ENCODE measurements at regions not wholly inside any gene's neighbourhood (a gene's known extent, or its start where the extent isn't known, plus 50 kb on each side); places are given as distances from the start of the nearest gene placed in this dataset.

DNA sequence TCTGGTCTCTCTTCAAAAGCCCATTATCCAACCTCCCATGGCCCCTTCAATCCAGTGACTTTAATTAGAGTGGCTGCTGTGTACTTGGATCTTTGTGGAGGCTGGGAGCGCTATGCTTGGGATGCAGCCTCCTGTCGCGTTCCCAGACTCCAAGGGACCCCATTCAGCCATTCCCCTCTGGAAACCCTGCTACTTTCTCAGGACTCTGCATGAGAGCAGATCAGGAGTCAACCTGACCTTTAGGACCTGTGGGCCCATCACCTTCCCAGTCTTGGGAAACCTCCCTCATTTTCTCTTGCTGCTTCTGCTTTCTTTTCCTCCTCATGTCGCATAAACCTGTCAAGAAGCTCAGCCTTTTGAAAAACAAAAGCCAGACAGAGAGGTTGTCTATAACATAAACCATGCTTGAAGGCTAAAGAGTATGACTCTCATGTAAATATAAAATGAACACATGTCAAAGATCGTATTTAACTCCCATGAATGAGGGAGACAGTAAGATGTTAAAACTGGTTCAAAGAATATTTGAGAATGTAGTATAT, 143.1 kb upstream of the PELI1 start:
- no peak for DNase-seq

DNA sequence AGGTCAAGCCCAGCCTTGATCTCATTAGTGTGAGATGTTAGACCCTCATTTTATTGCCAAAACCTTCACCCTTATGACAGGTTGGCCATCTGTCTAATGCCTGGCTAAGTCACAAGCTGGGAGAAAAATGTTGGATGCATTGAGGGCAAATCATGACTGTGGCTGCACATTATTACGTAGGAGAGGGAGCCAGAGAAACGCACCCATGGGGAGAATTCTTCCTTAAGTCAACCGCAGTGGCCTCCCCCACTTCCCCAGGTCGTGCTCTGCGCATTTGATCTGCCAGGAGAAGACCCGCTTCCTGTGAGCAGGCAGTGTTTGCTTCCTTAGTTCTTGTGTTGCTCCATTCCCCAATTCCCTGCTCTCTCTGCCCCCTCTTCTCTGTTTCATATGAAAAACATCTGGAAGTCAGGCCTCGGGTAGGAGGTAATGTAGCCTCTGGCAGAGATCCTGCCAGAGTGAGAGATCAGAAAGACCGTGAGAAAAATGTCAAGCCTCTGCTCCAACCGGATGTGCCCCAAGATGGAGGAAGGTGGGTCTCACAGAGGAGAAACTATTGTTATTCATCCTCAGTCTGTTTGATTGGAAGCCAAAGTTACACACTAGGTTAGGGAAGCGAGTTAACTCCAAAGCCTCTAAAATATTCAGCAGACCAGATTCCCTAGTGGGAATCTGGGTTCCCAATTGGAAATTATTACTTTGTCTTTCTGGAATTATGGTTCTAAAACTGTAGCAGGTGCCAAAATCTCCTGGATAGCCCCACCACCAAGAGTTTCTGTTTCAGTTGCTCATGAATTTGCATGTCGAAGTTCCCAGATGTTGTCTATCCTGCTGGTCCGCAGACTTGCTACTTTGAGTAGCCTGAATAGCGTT, 144.3 kb upstream of the PELI1 start:
- DNase-seq = no peak

DNA sequence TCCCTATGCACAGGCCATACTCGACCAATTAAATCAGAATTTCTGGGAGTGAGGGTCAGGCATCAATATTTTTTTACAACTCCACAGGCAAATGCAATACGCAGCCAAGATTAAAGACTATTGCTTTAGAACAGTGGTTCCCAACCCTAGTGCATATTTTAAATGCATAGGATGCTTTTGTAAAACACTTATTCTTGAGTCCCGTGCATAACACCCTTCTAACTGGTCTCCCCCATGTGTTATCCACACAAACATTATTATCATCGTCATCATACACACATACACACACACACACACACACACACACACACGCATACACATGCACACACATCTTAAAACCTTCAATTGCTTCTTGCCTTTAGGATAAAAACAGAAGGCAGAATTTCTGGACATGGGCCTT, 145.0 kb upstream of the PELI1 start:
- DNase-seq = no peak

- no peak for DNase-seq
These were observed 145.5 kb upstream of the PELI1 start for GRCh38 chr2:64289737-64290136.

- no peak for DNase-seq
These were observed 147.0 kb upstream of the PELI1 start for GRCh38 chr2:64291181-64291580.

- no peak for DNase-seq
These were observed 151.3 kb upstream of the PELI1 start for GRCh38 chr2:64295326-64296139.

DNA sequence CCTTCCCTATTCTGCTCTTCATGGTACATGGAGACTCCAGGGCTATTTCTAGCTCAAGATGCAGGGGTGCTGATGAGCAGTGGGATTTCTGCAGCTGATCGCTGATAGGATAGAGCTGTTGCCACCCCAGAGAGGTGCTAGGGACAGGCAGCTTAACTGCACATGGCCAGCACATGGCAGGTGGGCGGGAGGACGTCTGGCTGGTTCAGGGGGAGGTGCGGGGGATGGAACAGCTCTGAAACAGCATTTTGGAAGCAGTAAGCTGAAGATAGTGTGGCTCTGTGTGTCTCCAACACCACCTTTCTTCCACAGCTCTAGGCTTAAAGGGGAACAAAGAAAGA, 151.9 kb upstream of the PELI1 start:
- DNase-seq = no peak

DNA sequence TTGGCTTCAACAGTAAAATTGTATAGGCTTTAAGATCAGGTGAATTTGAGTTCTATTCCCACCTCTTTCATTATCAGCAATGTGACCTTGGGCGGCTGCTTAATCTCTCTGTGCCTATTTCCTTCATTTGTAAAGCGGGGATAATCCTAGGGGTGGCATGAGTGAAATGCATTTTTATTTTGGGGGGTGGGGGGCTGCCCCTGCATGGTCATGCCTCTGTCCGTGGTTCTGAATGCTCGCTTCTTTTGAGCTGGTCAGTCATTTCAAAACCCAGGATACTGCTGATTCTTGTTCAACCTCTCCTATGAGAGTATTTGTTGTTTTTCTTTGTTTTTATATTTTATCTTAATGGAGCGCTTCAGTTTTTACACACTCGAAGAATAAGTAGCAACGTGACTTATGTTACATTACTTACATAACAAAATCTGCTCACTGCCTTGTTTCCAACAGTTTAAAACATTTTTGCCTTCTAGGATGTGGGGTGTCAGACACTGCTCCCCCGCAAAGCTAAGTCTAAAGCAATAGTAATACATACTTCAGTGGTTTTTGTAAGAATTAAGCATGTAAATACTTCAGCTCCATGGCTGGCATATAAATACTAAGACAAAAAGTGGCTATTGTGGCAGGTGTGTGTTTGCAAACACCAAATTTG, 152.6 kb upstream of the PELI1 start:
- DNase-seq = no peak

GRCh38 chr2:64298161-64298560, 153.9 kb upstream of the PELI1 start:
- no peak for DNase-seq

DNA sequence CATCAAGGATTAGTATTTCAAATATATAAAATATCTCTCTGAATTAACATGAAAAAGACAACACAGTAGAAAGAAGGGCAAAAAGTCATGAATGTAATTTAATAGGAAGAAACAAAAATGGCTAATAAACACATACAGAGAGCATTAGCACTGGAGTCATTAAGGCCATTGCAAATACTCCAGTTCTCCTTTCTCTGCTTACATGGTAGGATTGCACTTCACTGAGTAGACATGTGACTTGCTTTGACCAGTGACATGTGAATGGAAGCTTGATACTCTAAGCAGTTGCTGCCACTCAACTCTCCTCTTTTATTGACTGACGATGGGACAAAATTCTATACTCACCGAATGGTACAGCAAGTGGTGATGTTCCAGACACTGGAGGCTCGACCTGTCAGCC, 153.9 kb upstream of the LGALSL start:
- DNase-seq = no peak

GRCh38 chr2:64303250-64303649, 150.7 kb upstream of the LGALSL start:
- no peak for DNase-seq

DNA sequence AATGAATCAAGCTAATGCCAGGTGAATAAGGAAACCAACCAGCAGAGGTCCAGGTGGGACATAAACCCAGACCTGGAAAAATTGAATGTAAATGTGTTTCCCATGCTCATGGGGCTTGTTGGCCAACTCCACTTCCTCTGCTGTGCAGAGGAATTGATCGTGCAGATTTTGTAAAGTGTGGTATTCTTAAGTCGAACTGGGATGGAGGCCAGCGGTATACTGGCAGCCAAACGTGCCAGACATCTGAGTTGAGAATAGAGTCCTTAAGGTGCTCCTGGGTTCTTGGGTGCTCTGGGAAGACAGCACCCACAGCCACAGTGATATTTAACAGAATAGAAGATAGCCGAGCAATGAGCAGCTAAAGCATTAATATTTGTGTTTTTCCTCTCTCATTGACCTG, 146.5 kb upstream of the LGALSL start:
- no peak for DNase-seq

DNA sequence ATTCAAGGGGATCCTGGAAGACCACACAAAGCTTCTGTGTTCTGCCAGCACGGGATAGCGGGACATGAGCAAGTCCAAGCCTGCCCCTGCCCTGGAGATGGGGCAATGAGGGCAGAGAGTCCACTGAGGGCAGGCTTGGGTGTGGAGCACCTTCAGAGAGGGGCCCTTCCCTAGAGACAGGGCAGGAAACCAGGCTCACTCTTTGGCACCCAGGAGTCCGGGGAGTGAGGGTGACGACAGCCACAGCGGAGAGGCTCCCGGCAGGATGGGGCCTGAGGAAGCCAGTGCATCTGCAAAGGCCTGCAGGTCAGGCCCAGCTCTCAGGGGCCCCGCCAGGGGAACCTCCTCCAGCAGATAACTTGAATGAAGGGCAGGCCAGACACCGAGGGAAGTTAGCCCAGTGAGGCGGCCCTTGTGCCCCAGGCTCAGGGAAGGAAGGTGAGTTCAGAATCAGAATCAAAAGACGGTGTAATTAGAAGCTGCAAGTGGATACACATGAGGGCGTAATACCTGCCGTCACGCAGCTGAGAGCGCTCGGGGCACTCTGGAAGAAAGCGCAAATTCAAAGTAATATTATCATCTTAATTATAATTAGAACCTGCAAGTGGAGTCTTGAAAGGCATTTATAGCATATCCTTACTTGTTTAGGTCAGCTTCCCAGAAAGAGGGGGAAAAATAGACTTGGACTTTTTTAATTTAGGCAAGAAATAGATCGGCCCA, 142.6 kb upstream of the LGALSL start:
- DNase-seq = no peak

DNA sequence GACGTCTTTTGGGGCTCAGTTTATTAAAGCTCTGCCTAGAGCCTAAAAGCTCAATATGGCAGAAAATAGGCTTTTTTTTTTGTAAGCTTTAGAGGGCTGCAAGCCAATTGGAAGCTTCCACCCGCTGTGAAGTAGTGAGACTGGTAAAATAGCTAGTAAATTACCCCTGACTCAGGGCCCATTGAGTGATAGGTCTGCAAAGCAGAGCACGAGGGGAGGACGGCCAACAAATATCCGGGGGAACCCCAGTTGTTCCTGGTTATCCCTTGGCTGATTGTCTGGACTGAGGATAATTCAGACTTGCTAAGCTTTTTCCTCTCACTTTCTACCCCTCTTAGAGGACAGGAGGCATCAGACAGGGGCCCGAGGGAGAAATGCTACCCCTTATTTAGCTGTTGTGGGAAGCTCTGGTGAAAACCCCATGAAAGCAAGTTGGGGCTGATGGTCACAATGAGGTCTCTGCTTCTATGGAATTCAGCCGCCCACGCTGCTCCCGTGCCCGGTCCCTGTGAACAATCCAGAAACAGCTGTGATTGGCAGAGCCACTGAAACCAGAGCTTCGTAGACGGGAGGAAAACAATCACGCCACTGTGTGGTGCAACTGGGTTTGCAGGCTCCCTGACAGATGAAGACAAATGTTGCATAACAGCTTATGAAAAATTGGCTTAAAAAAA, 141.9 kb upstream of the LGALSL start:
- DNase-seq = peak in 1 of 2 experiments; percentile 58

GRCh38 chr2:64312622-64313397, 141.2 kb upstream of the LGALSL start:
- no peak for DNase-seq

DNA sequence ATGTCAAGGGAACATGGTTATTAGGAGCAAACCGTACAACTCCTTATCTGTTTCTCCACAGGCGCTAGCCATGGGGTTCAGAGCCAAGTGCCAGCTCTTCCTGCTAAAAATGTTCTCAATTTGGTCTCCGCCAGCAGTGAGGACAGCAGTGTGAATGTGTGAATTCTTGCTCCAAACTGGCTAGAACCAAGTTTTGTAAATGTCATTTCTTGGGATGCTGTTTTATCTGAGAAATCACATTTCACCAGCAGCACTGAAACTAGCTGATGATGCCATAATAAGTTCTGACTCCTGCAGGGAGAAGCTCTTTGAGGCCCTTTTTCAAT, 140.6 kb upstream of the LGALSL start:
- no peak for DNase-seq

- no peak for DNase-seq
These were observed 138.5 kb upstream of the LGALSL start for GRCh38 chr2:64315291-64315960.

- no peak for DNase-seq
These were observed 136.1 kb upstream of the LGALSL start for GRCh38 chr2:64317707-64318475.

- no peak for DNase-seq
These were observed 135.6 kb upstream of the LGALSL start for GRCh38 chr2:64318476-64318748.

DNA sequence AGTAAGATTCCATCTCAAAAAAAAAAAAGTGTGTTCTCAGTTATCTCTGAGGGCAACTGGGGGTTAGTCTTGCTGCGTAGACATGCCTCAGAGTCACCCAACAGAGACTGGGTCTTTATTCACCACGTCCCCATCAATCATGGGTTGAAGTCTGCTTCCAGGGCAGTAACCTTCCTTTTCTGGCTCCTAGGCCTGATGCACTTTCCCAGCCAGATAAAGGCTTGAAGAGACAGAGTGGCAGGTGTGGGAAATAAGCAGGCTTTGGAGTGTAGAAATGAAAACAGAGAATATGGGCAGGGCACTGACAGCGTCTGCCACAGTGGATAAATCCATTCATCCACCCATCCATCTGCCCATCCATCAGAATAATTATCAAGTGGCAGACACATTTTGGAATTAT, 134.1 kb upstream of the LGALSL start:
- no peak for DNase-seq

Data from cerebellar nuclear complex (tissue), 1 donor.